ENCODE measurements at regions not wholly inside any gene's neighbourhood (a gene's known extent, or its start where the extent isn't known, plus 50 kb on each side); places are given as distances from the start of the nearest gene placed in this dataset.
A peak's percentile ranks its signal among the peaks of the same experiment; 100 is the strongest.
"Not testable (repeated sequence)": the region's sequence is repeated elsewhere in the genome, so short reads cannot be mapped to it uniquely, and the experiment has no call there.

GRCh38 chr1:148432318-148432717 is 50.8 kb downstream of the PPIAL4G start:
- not testable (repeated sequence) for DNase-seq

- DNase-seq: not testable (repeated sequence)
Measured at GRCh38 chr1:148429856-148430255, 53.2 kb downstream of the PPIAL4G start.

GRCh38 chr1:148426940-148427611 is 56.0 kb downstream of the PPIAL4G start:
- not testable (repeated sequence) for DNase-seq

- DNase-seq: not testable (repeated sequence)
Measured at GRCh38 chr1:148426385-148426784, 56.7 kb downstream of the PPIAL4G start.

- not testable (repeated sequence) for DNase-seq
Measured at GRCh38 chr1:148424143-148425003, 58.7 kb downstream of the PPIAL4G start.

- not testable (repeated sequence) for DNase-seq
Measured at GRCh38 chr1:148422921-148423320, 60.2 kb downstream of the PPIAL4G start.

- DNase-seq: not testable (repeated sequence)
Measured at GRCh38 chr1:148417241-148417640, 65.9 kb downstream of the PPIAL4G start.

GRCh38 chr1:148413385-148413784 is 69.7 kb downstream of the PPIAL4G start:
- not testable (repeated sequence) for DNase-seq

GRCh38 chr1:148404786-148405568 is 78.1 kb downstream of the PPIAL4G start:
- not testable (repeated sequence) for DNase-seq

GRCh38 chr1:148403925-148404324 is 79.2 kb downstream of the PPIAL4G start:
- not testable (repeated sequence) for DNase-seq

- not testable (repeated sequence) for DNase-seq
Measured at GRCh38 chr1:148403085-148403456, 80.0 kb downstream of the PPIAL4G start.

GRCh38 chr1:148402152-148403084 is 80.7 kb downstream of the PPIAL4G start:
- DNase-seq: peak; percentile 48

- DNase-seq: not testable (repeated sequence)
Measured at GRCh38 chr1:148397516-148397915, 85.6 kb downstream of the PPIAL4G start.

GRCh38 chr1:148392505-148392904 is 90.6 kb downstream of the PPIAL4G start:
- not testable (repeated sequence) for DNase-seq

GRCh38 chr1:148391323-148391722 is 91.8 kb downstream of the PPIAL4G start:
- DNase-seq: not testable (repeated sequence)

- DNase-seq: no peak
Measured at GRCh38 chr1:148389027-148389339, 94.1 kb downstream of the PPIAL4G start.

GRCh38 chr1:148388260-148389026 is 94.7 kb downstream of the PPIAL4G start:
- peak; percentile 86 for DNase-seq

GRCh38 chr1:148387949-148388259 is 95.2 kb downstream of the PPIAL4G start:
- DNase-seq: not testable (repeated sequence)

GRCh38 chr1:148387122-148387948 is 95.8 kb downstream of the PPIAL4G start:
- not testable (repeated sequence) for DNase-seq

GRCh38 chr1:148386617-148387016 is 96.5 kb downstream of the PPIAL4G start:
- no peak for DNase-seq
